Mesenchymal stem cell (in vitro differentiated cells and primary cell): ENCODE measurements at regions not wholly inside any gene's neighbourhood (a gene's known extent, or its start where the extent isn't known, plus 50 kb on each side); places are given as distances from the start of the nearest gene placed in this dataset.
"Not testable (repeated sequence)": the region's sequence is repeated elsewhere in the genome, so short reads cannot be mapped to it uniquely, and the experiment has no call there.

Experiments
- DNase-seq: peaks from one replicate; pipeline ENCODE4 v3.0.0-alpha.2; 2013
- H2AFZ ChIP-seq: one replicate; pipeline ENCODE4 v1.6.1; 2013; ENCODE audit warnings: low read depth, mild to moderate bottlenecking, control low read depth, inconsistent platforms, low read length, moderate library complexity
- H2AK5ac ChIP-seq: 2 replicates; pipeline ENCODE4 v1.6.1; 2013; ENCODE audit warnings: low read length, moderate library complexity, mild to moderate bottlenecking, inconsistent platforms; ENCODE audit not compliant: severe bottlenecking
- H2BK120ac ChIP-seq: one replicate; pipeline ENCODE4 v1.6.1; 2013; ENCODE audit warnings: low read depth, mild to moderate bottlenecking, inconsistent platforms, low read length, moderate library complexity
- H2BK12ac ChIP-seq, 2 experiments: one replicate each; pipeline ENCODE4 v1.6.1; 2013; ENCODE audit warnings: inconsistent platforms in 2 of 2, low read length in 2 of 2, mild to moderate bottlenecking in 2 of 2, moderate library complexity in 2 of 2, control low read depth in 1 of 2
- H2BK15ac ChIP-seq: one replicate; pipeline ENCODE4 v1.6.1; 2013; ENCODE audit warnings: mild to moderate bottlenecking, low read depth, inconsistent platforms; ENCODE audit not compliant: poor library complexity, severe bottlenecking
- H2BK5ac ChIP-seq: 2 replicates; pipeline ENCODE4 v1.6.1; 2013; ENCODE audit warnings: low read depth, mild to moderate bottlenecking, low read length, control low read depth, inconsistent platforms; ENCODE audit not compliant: poor library complexity, severe bottlenecking
- H3K14ac ChIP-seq, 2 experiments: one replicate each; pipeline ENCODE4 v1.6.1; 2013; ENCODE audit warnings: inconsistent platforms in 2 of 2, low read length in 2 of 2, control low read depth in 1 of 2, mild to moderate bottlenecking in 1 of 2, moderate library complexity in 1 of 2
- H3K18ac ChIP-seq, 2 experiments: one replicate each; pipeline ENCODE4 v1.6.1; 2013; ENCODE audit warnings: inconsistent platforms in 2 of 2, low read length in 2 of 2, control low read depth in 1 of 2, low read depth in 1 of 2, mild to moderate bottlenecking in 1 of 2
- H3K23ac ChIP-seq, 2 experiments: one replicate each; pipeline ENCODE4 v1.6.1; 2013; ENCODE audit warnings: inconsistent platforms in 2 of 2, low read length in 2 of 2, mild to moderate bottlenecking in 2 of 2, moderate library complexity in 2 of 2, control low read depth in 1 of 2
- H3K27ac ChIP-seq: 2 replicates; pipeline ENCODE4 v1.5.1; 2013; ENCODE audit warnings: mild to moderate bottlenecking, moderate library complexity, low read length, control low read depth, inconsistent platforms; ENCODE audit not compliant: poor library complexity, severe bottlenecking
- H3K27me3 ChIP-seq, 2 experiments: 2 replicates each; pipeline versions ENCODE4 v1.6.1 to v1.7.0; 2013; ENCODE audit warnings: low read length in 2 of 2, mild to moderate bottlenecking in 2 of 2, moderate library complexity in 2 of 2, control low read depth in 1 of 2, inconsistent platforms in 1 of 2; ENCODE audit not compliant: control insufficient read depth in 1 of 2, insufficient read depth in 1 of 2
- H3K36me3 ChIP-seq, 2 experiments: 2 replicates each; pipeline versions ENCODE4 v1.6.1 to v1.7.0; 2013; ENCODE audit warnings: low read length in 2 of 2, control low read depth in 1 of 2, inconsistent platforms in 1 of 2, low read depth in 1 of 2, mild to moderate bottlenecking in 1 of 2; ENCODE audit not compliant: insufficient read depth in 2 of 2, control insufficient read depth in 1 of 2
- H3K4ac ChIP-seq, 2 experiments: one replicate each; pipeline ENCODE4 v1.6.1; 2013; ENCODE audit warnings: inconsistent platforms in 2 of 2, low read length in 2 of 2, mild to moderate bottlenecking in 2 of 2, moderate library complexity in 2 of 2, control low read depth in 1 of 2, low read depth in 1 of 2
- H3K4me1 ChIP-seq: 2 replicates; pipeline ENCODE4 v1.6.1; 2013; ENCODE audit warnings: low read depth, low read length, control low read depth; ENCODE audit not compliant: control insufficient read depth, insufficient read depth
- H3K4me2 ChIP-seq: 2 replicates; pipeline ENCODE4 v1.6.1; 2013; ENCODE audit warnings: low read length, mild to moderate bottlenecking, inconsistent platforms; ENCODE audit not compliant: poor library complexity, severe bottlenecking
- H3K4me3 ChIP-seq, 2 experiments: 2 replicates each; pipeline versions ENCODE4 v1.5.1 to v1.7.0; 2013; ENCODE audit warnings: low read length in 2 of 2, mild to moderate bottlenecking in 2 of 2, control low read depth in 1 of 2, low read depth in 1 of 2; ENCODE audit not compliant: insufficient read depth in 1 of 2
- H3K79me1 ChIP-seq: replicated peaks from 2 replicates; pipeline ENCODE4 v1.6.1; 2013; ENCODE audit warnings: mild to moderate bottlenecking, control low read depth, low read length, inconsistent platforms; ENCODE audit not compliant: poor library complexity, severe bottlenecking
- H3K9ac ChIP-seq: 2 replicates; pipeline ENCODE4 v1.7.0; 2013; ENCODE audit warnings: mild to moderate bottlenecking, low read length, moderate library complexity
- H3K9me3 ChIP-seq: 2 replicates; pipeline ENCODE4 v1.7.0; 2013; ENCODE audit warnings: mild to moderate bottlenecking, low read length; ENCODE audit not compliant: control insufficient read depth
- H4K8ac ChIP-seq: one replicate; pipeline ENCODE4 v1.6.1; 2013; ENCODE audit warnings: inconsistent platforms, mild to moderate bottlenecking, low read length, moderate library complexity
- H4K91ac ChIP-seq: one replicate; pipeline ENCODE4 v1.6.1; 2013; ENCODE audit warnings: mild to moderate bottlenecking, low read length, inconsistent platforms
- WGBS: methylation state at CpG from one replicate; pipeline ENCODE4 v1.1.7; 2013; ENCODE audit warnings: mixed read lengths; 5-methylcytosine and 5-hydroxymethylcytosine counted together

DNA sequence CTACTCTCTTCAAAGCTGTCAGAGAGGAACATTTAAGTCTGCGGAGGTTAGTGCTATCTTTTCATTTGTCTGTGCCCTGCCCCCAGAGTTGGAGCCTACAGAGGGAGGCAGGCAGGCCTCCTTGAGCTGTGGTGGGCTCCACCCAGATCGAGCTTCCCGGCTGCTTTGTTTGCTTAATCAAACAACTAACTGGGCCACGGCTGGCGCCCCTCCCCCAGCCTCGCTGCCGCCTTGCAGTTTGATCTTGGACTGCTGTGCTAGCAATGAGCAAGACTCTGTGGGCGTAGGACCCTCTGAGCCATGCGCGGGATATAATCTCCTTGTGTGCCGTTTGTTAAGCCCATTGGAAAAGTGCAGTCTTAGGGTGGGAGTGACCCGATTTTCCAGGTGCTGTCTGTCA is 62.0 kb upstream of the CYP1B1 start:
- H2AK5ac ChIP-seq, H3K27me3 ChIP-seq, DNase-seq, H4K8ac ChIP-seq, H4K91ac ChIP-seq, H2AFZ ChIP-seq, H2BK12ac ChIP-seq, H3K4ac ChIP-seq, H2BK120ac ChIP-seq, H2BK5ac ChIP-seq, H3K14ac ChIP-seq, H3K18ac ChIP-seq, H3K9me3 ChIP-seq, H3K23ac ChIP-seq, H3K36me3 ChIP-seq, H2BK15ac ChIP-seq, H3K9ac ChIP-seq, H3K27ac ChIP-seq, H3K4me2 ChIP-seq, H3K4me3 ChIP-seq, H3K79me1 ChIP-seq, H3K4me1 ChIP-seq: not testable (repeated sequence)
- whole genome bisulfite sequencing, result 90% methylated on average over 12 of the region's 12 CpGs

- Histone ChIP-seq H4K8ac (no peak overlapping the region), H2BK5ac (no peak overlapping the region), H2AFZ (no peak overlapping the region), H3K36me3 (peaks cover 5 to 7% of the 10 kb centered on the region in 2 experiments), H3K9ac (no peak overlapping the region), H3K4ac (no peak overlapping the region), H3K14ac (no peak overlapping the region), H2BK12ac (no peak overlapping the region), H2BK15ac (no peak overlapping the region), H4K91ac (no peak overlapping the region), H3K9me3 (peaks cover 8% of the 10 kb centered on the region), H3K23ac (no peak overlapping the region), H3K4me1 (no peaks in the 10 kb centered on the region), H3K4me2 (no peak overlapping the region), H3K18ac (peak overlapping the region in 1 of 2 experiments; percentile 3), H3K27ac (no peak overlapping the region), H3K79me1 (no peaks in the 10 kb centered on the region), H3K4me3 (no peak overlapping the region), H3K27me3 (no peaks in the 10 kb centered on the region), H2BK120ac (no peak overlapping the region), H2AK5ac (no peak overlapping the region)
- no peak for DNase-seq
- 90% methylated on average over 2 of the region's 2 CpGs for WGBS
Observed at GRCh38 chr2:38131676-38132075, 55.7 kb upstream of the CYP1B1 start.

GRCh38 chr2:38130876-38131275 is 54.9 kb upstream of the CYP1B1 start:
- 91% methylated on average over 3 of the region's 3 CpGs for WGBS
- no peak overlapping the region for H3K4me2 ChIP-seq

GRCh38 chr2:38129987-38130386 is 54.0 kb upstream of the CYP1B1 start:
- H2AFZ ChIP-seq, result no peak overlapping the region
- no peak overlapping the region for H3K9ac ChIP-seq
- no peak overlapping the region for H3K23ac ChIP-seq
- H4K8ac ChIP-seq, result peak overlapping the region; percentile 37
- H3K27ac ChIP-seq, result no peak overlapping the region
- peak; percentile 57 for DNase-seq
- no peak overlapping the region for H2BK12ac ChIP-seq
- H2BK15ac ChIP-seq, result no peak overlapping the region
- H4K91ac ChIP-seq, result no peak overlapping the region
- no peak overlapping the region for H2BK120ac ChIP-seq
- no peak overlapping the region for H2BK5ac ChIP-seq
- no peaks in the 10 kb centered on the region for H3K4me1 ChIP-seq
- no peak overlapping the region for H3K4me3 ChIP-seq
- no peaks in the 10 kb centered on the region for H3K79me1 ChIP-seq
- H2AK5ac ChIP-seq, result no peak overlapping the region
- H3K4ac ChIP-seq, result peak overlapping the region; percentile 31 to 35
- no peak overlapping the region for H3K4me2 ChIP-seq
- no peaks in the 10 kb centered on the region for H3K27me3 ChIP-seq
- H3K9me3 ChIP-seq, result peaks cover 8% of the 10 kb centered on the region
- no peak overlapping the region for H3K14ac ChIP-seq
- 70% methylated on average over 3 of the region's 3 CpGs for WGBS
- peak overlapping the region in 1 of 2 experiments; percentile 70 for H3K18ac ChIP-seq
- peaks cover 5 to 7% of the 10 kb centered on the region in 2 experiments for H3K36me3 ChIP-seq

More at GRCh38 chr2:38130876-38131275, 54.9 kb upstream of the CYP1B1 start:
- H3K14ac ChIP-seq, result no peak overlapping the region
- H3K36me3 ChIP-seq, result peaks cover 5 to 7% of the 10 kb centered on the region in 2 experiments
- no peaks in the 10 kb centered on the region for H3K4me1 ChIP-seq
- peak overlapping the region in 1 of 2 experiments; percentile 31 for H2BK12ac ChIP-seq
- DNase-seq, result no peak
- no peak overlapping the region for H2BK5ac ChIP-seq
- H3K79me1 ChIP-seq, result no peaks in the 10 kb centered on the region
- H3K27me3 ChIP-seq, result no peaks in the 10 kb centered on the region
- H2BK15ac ChIP-seq, result no peak overlapping the region
- no peak overlapping the region for H3K4ac ChIP-seq
- H3K9ac ChIP-seq, result no peak overlapping the region
- H2AK5ac ChIP-seq, result no peak overlapping the region
- peak overlapping the region in 1 of 2 experiments; percentile 61 for H3K18ac ChIP-seq
- no peak overlapping the region for H4K91ac ChIP-seq
- peaks cover 8% of the 10 kb centered on the region for H3K9me3 ChIP-seq
- H3K4me3 ChIP-seq, result no peak overlapping the region
- H3K27ac ChIP-seq, result no peak overlapping the region
- no peak overlapping the region for H4K8ac ChIP-seq
- no peak overlapping the region for H3K23ac ChIP-seq
- H2BK120ac ChIP-seq, result no peak overlapping the region
- no peak overlapping the region for H2AFZ ChIP-seq
